ENCODE measurements at regions not wholly inside any gene's neighbourhood (a gene's known extent, or its start where the extent isn't known, plus 50 kb on each side); places are given as distances from the start of the nearest gene placed in this dataset.

GRCh38 chr1:83781667-83782066 lies 217.3 kb downstream of the TTLL7 start:
- peaks cover 0 to 8% of the 10 kb centered on the region in 2 donors for H3K9me3 ChIP-seq
- TF ChIP-seq, protein P1, sequence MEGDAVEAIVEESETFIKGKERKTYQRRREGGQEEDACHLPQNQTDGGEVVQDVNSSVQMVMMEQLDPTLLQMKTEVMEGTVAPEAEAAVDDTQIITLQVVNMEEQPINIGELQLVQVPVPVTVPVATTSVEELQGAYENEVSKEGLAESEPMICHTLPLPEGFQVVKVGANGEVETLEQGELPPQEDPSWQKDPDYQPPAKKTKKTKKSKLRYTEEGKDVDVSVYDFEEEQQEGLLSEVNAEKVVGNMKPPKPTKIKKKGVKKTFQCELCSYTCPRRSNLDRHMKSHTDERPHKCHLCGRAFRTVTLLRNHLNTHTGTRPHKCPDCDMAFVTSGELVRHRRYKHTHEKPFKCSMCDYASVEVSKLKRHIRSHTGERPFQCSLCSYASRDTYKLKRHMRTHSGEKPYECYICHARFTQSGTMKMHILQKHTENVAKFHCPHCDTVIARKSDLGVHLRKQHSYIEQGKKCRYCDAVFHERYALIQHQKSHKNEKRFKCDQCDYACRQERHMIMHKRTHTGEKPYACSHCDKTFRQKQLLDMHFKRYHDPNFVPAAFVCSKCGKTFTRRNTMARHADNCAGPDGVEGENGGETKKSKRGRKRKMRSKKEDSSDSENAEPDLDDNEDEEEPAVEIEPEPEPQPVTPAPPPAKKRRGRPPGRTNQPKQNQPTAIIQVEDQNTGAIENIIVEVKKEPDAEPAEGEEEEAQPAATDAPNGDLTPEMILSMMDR (IDR thresholded peaks at IDR 0.05): no peak
- TF ChIP-seq POLR2A (IDR thresholded peaks at IDR 0.05): no peak
- no peak overlapping the region for H3K27ac ChIP-seq
- H3K36me3 ChIP-seq: no peaks in the 10 kb centered on the region
- no peaks in the 10 kb centered on the region for H3K27me3 ChIP-seq
- H3K4me3 ChIP-seq: no peak overlapping the region
- intact Hi-C loops (cut with DNase I; ENCODE audit: low total_unique reads): no loop called here
- H3K4me1 ChIP-seq: no peaks in the 10 kb centered on the region
- no peak for DNase-seq

DNA sequence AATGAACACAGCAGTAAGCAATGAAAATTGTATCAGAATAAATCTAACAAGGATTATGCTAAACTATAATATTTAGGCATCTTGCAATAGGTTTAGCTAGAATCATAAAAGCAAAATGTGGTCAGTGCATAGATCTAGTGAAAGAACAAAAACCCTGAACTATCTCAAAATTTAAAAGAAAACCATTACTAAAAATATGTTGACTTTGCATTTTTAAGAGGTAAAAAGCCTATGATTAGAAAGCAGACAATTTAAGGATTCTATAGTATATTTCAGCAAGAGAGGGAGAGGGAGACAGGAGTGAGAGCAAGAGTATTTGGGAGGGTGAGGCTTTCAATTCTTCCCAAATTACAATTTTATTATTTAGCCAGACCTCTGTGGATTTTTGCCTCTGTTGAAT lies 219.4 kb downstream of the TTLL7 start:
- no peak for DNase-seq
- TF ChIP-seq, protein P1 (IDR thresholded peaks at IDR 0.05): no peak
- no peak for TF ChIP-seq POLR2A (IDR thresholded peaks at IDR 0.05)
- no peaks in the 10 kb centered on the region for H3K27me3 ChIP-seq
- peaks cover 0 to 8% of the 10 kb centered on the region in 2 donors for H3K9me3 ChIP-seq
- H3K4me1 ChIP-seq: no peaks in the 10 kb centered on the region
- no peak overlapping the region for H3K27ac ChIP-seq
- H3K36me3 ChIP-seq: no peaks in the 10 kb centered on the region
- H3K4me3 ChIP-seq: no peak overlapping the region
- intact Hi-C loops (cut with DNase I; ENCODE audit: low total_unique reads): no loop called here

DNA sequence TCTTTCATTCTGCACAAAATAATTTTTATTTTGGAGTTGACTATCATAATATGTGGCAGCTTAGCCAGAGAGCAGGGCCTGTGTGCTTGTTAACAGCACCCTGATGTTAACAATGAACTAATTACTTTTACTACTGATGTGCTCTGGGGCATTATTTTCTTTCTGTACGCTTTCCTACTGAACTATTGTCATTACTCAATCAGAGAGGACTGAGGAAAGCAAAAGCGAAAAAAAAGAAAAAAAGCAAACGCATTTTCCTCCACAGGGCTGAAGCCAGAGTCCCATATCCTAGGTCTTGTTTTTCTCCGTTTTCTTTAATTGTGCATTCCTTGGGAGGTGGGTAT lies 221.2 kb downstream of the TTLL7 start:
- TF ChIP-seq, protein P1 (IDR thresholded peaks at IDR 0.05): no peak
- no peak for TF ChIP-seq POLR2A (IDR thresholded peaks at IDR 0.05)
- intact Hi-C loops (cut with DNase I; ENCODE audit: low total_unique reads): no loop called here
- Histone ChIP-seq H3K27ac (no peak overlapping the region), H3K27me3 (no peaks in the 10 kb centered on the region), H3K4me1 (no peaks in the 10 kb centered on the region), H3K9me3 (no peaks in the 10 kb centered on the region), H3K4me3 (no peak overlapping the region), H3K36me3 (no peaks in the 10 kb centered on the region)
- DNase-seq: no peak

GRCh38 chr1:83776913-83777757 lies 221.8 kb downstream of the TTLL7 start:
- intact Hi-C loops (cut with DNase I; ENCODE audit: low total_unique reads): no loop called here
- TF ChIP-seq, protein P1 (IDR thresholded peaks at IDR 0.05): no peak
- no peak for TF ChIP-seq POLR2A (IDR thresholded peaks at IDR 0.05)
- Histone ChIP-seq H3K4me3 (no peak overlapping the region), H3K27me3 (no peaks in the 10 kb centered on the region), H3K36me3 (no peaks in the 10 kb centered on the region), H3K27ac (no peak overlapping the region), H3K9me3 (no peaks in the 10 kb centered on the region), H3K4me1 (no peaks in the 10 kb centered on the region)
- DNase-seq: no peak

DNA sequence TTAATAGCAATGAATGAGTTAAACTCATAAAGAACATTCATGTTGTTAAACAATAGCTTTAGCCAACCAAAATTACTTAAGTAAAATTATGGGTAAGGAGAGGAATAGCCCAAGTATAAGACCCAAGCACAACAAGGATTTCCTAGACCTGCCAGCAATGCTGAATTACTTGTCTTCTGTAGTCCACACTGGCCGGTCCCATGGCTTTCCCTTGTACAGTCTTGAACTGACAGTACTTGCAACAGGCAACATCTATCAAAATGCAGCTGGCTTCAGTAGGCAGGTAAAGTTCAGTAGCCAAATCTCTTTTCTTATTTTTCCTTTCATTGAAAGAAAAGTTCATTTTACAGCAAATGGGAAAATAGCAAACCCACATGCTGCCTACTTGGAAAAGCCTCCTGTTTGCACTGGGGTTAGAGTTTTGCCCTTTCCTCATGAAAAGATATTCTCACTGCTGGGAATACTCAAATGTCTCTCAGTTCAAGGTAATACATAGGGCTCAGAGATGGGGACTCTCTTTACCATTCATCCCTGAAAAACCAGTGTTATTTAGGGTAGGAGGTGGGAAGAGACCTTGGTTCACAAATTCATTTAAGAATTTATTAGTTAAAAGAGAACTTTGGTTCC lies 222.8 kb downstream of the TTLL7 start:
- Histone ChIP-seq H3K4me3 (no peak overlapping the region), H3K27me3 (no peaks in the 10 kb centered on the region), H3K27ac (no peak overlapping the region), H3K4me1 (no peaks in the 10 kb centered on the region), H3K36me3 (no peaks in the 10 kb centered on the region), H3K9me3 (no peaks in the 10 kb centered on the region)
- intact Hi-C loops (cut with DNase I; ENCODE audit: low total_unique reads): no loop called here
- TF ChIP-seq, protein P1 (IDR thresholded peaks at IDR 0.05): no peak
- TF ChIP-seq POLR2A (IDR thresholded peaks at IDR 0.05): no peak
- no peak for DNase-seq

Measured in uterus (tissue), 3 donors.